ENCODE measurements at regions not wholly inside any gene's neighbourhood (a gene's known extent, or its start where the extent isn't known, plus 50 kb on each side); places are given as distances from the start of the nearest gene placed in this dataset.

DNA sequence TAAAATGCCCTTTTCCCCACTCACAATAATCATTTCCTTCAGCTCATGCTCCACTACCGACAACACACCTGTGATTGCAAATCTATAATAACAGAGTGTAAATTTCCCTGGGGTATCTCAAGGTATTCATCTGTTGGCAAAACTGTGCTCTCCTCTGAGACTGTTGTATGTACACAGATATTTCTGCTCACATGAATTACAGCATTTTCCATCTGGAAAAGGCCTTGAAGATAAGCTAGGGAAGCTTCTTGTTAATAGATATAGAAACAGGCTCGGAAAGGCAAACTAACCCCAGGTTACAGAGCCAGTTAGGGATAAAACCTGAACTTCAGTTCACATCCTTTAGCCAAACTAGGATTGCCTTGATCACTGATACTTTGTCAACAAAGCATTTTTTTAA lies 210.4 kb upstream of the KRR1 start:
- Histone ChIP-seq H3K36me3 (replicated peaks in 1 of 2; ENCODE audit: control insufficient read depth in 1 of 2, insufficient read depth in 2 of 2, low read length in 2 of 2) (no peaks in the 10 kb centered on the region), H3K27ac (ENCODE audit: extremely low read length, insufficient read depth, low read length) (peak overlapping the region; percentile 48), H3K4me1 (ENCODE audit: insufficient read depth, low read length) (peaks cover 57% of the 10 kb centered on the region), H3K9me3 (ENCODE audit: low read length) (no peaks in the 10 kb centered on the region), H3K4me2 (ENCODE audit: low read depth, low read length) (peak overlapping the region; percentile 16), H2AFZ (ENCODE audit: low read length) (peak overlapping the region; percentile 60), H3K4me3 (replicated peaks in 1 of 3; ENCODE audit: insufficient read depth in 1 of 3, low read depth in 2 of 3, low read length in 3 of 3) (no peak overlapping the region), H3K27me3 (ENCODE audit: control insufficient read depth in 1 of 2, insufficient read depth in 2 of 2, low read length in 2 of 2) (no peaks in the 10 kb centered on the region), H3K79me2 (ENCODE audit: insufficient read depth, low read length) (no peaks in the 10 kb centered on the region), H3K9ac (ENCODE audit: insufficient read depth, low read depth, low read length) (0 out of 2 replicates have a peak overlapping the region, but pooled peaks have one; percentile 2), H4K20me1 (ENCODE audit: insufficient read depth, low read length) (no peaks in the 10 kb centered on the region)
- 38% methylated on average over 2 of the region's 2 CpGs for WGBS (ENCODE audit: low lambda C conversion rate)
- ATAC-seq (peak; percentile 49), FAIRE-seq (peak; percentile 65), DNase-seq (ENCODE audit: low spot score) (no peak)
- TF ChIP-seq PHF8 (CRISPR knock-in tag; IDR thresholded peaks at IDR 0.05) (no peak), FOXA1 (IDR thresholded peaks at IDR 0.05) (no peak), FOXA1 (CRISPR knock-in tag; IDR thresholded peaks at IDR 0.05) (peak; percentile 12; the same call in 1 of the 2 replicates), MED1 (CRISPR knock-in tag; IDR thresholded peaks at IDR 0.05) (peak; percentile 23; the same call in 1 of the 2 replicates), HNF4A (CRISPR knock-in tag; IDR thresholded peaks at IDR 0.05) (0 out of 2 replicates have a peak, but pooled peaks have one; percentile 12), GTF3A (CRISPR knock-in tag; conservative IDR thresholded peaks at IDR 0.05) (no peak), POGZ (CRISPR knock-in tag; IDR thresholded peaks at IDR 0.05) (no peak), KDM6A (CRISPR knock-in tag; IDR thresholded peaks at IDR 0.05; ENCODE audit: low read depth) (no peak), STAG1 (CRISPR knock-in tag; IDR thresholded peaks at IDR 0.05) (no peak)
- TF ChIP-seq, protein P1, sequence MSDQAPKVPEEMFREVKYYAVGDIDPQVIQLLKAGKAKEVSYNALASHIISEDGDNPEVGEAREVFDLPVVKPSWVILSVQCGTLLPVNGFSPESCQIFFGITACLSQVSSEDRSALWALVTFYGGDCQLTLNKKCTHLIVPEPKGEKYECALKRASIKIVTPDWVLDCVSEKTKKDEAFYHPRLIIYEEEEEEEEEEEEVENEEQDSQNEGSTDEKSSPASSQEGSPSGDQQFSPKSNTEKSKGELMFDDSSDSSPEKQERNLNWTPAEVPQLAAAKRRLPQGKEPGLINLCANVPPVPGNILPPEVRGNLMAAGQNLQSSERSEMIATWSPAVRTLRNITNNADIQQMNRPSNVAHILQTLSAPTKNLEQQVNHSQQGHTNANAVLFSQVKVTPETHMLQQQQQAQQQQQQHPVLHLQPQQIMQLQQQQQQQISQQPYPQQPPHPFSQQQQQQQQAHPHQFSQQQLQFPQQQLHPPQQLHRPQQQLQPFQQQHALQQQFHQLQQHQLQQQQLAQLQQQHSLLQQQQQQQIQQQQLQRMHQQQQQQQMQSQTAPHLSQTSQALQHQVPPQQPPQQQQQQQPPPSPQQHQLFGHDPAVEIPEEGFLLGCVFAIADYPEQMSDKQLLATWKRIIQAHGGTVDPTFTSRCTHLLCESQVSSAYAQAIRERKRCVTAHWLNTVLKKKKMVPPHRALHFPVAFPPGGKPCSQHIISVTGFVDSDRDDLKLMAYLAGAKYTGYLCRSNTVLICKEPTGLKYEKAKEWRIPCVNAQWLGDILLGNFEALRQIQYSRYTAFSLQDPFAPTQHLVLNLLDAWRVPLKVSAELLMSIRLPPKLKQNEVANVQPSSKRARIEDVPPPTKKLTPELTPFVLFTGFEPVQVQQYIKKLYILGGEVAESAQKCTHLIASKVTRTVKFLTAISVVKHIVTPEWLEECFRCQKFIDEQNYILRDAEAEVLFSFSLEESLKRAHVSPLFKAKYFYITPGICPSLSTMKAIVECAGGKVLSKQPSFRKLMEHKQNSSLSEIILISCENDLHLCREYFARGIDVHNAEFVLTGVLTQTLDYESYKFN (CRISPR knock-in tag; conservative IDR thresholded peaks at IDR 0.05), result 0 out of 2 replicates have a peak, but pooled peaks have one; percentile 17
- TF ChIP-seq, protein P2, sequence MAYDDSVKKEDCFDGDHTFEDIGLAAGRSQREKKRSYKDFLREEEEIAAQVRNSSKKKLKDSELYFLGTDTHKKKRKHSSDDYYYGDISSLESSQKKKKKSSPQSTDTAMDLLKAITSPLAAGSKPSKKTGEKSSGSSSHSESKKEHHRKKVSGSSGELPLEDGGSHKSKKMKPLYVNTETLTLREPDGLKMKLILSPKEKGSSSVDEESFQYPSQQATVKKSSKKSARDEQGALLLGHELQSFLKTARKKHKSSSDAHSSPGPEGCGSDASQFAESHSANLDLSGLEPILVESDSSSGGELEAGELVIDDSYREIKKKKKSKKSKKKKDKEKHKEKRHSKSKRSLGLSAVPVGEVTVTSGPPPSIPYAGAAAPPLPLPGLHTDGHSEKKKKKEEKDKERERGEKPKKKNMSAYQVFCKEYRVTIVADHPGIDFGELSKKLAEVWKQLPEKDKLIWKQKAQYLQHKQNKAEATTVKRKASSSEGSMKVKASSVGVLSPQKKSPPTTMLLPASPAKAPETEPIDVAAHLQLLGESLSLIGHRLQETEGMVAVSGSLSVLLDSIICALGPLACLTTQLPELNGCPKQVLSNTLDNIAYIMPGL (CRISPR knock-in tag; IDR thresholded peaks at IDR 0.05; ENCODE audit: borderline replicate concordance in 1 of 2, low read depth in 1 of 2), result no peak
- TF ChIP-seq, protein P3, sequence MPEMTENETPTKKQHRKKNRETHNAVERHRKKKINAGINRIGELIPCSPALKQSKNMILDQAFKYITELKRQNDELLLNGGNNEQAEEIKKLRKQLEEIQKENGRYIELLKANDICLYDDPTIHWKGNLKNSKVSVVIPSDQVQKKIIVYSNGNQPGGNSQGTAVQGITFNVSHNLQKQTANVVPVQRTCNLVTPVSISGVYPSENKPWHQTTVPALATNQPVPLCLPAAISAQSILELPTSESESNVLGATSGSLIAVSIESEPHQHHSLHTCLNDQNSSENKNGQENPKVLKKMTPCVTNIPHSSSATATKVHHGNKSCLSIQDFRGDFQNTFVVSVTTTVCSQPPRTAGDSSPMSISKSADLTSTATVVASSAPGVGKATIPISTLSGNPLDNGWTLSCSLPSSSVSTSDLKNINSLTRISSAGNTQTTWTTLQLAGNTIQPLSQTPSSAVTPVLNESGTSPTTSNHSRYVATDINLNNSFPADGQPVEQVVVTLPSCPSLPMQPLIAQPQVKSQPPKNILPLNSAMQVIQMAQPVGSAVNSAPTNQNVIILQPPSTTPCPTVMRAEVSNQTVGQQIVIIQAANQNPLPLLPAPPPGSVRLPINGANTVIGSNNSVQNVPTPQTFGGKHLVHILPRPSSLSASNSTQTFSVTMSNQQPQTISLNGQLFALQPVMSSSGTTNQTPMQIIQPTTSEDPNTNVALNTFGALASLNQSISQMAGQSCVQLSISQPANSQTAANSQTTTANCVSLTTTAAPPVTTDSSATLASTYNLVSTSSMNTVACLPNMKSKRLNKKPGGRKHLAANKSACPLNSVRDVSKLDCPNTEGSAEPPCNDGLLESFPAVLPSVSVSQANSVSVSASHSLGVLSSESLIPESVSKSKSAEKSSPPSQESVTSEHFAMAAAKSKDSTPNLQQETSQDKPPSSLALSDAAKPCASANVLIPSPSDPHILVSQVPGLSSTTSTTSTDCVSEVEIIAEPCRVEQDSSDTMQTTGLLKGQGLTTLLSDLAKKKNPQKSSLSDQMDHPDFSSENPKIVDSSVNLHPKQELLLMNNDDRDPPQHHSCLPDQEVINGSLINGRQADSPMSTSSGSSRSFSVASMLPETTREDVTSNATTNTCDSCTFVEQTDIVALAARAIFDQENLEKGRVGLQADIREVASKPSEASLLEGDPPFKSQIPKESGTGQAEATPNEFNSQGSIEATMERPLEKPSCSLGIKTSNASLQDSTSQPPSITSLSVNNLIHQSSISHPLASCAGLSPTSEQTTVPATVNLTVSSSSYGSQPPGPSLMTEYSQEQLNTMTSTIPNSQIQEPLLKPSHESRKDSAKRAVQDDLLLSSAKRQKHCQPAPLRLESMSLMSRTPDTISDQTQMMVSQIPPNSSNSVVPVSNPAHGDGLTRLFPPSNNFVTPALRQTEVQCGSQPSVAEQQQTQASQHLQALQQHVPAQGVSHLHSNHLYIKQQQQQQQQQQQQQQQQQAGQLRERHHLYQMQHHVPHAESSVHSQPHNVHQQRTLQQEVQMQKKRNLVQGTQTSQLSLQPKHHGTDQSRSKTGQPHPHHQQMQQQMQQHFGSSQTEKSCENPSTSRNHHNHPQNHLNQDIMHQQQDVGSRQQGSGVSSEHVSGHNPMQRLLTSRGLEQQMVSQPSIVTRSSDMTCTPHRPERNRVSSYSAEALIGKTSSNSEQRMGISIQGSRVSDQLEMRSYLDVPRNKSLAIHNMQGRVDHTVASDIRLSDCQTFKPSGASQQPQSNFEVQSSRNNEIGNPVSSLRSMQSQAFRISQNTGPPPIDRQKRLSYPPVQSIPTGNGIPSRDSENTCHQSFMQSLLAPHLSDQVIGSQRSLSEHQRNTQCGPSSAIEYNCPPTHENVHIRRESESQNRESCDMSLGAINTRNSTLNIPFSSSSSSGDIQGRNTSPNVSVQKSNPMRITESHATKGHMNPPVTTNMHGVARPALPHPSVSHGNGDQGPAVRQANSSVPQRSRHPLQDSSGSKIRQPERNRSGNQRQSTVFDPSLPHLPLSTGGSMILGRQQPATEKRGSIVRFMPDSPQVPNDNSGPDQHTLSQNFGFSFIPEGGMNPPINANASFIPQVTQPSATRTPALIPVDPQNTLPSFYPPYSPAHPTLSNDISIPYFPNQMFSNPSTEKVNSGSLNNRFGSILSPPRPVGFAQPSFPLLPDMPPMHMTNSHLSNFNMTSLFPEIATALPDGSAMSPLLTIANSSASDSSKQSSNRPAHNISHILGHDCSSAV (CRISPR knock-in tag; IDR thresholded peaks at IDR 0.05; ENCODE audit: borderline replicate concordance), result no peak
- ChIA-PET POLR2A (interaction anchor here (0.8 to 1.6 kb wide), 2 partner anchors 56 to 310 kb away, joined by 3 read pairs; partner anchors contain the start of gene PHLDA1), CTCF (ENCODE audit: low intra/inter-chr PET ratio, low total read pairs) (no interaction called here)
- in situ Hi-C loops (cut with HindIII; ENCODE audit: extremely low pct_ligation_motif_present, low pct_unique_long_range_greater_than_20kb) (no loop called here), intact Hi-C loops (cut with micrococcal nuclease; ENCODE audit: unreplicated experiment) (no loop called here)
- no TSS peak for BruUV-seq (replicated peaks)
